ENCODE measurements at regions not wholly inside any gene's neighbourhood (a gene's known extent, or its start where the extent isn't known, plus 50 kb on each side); places are given as distances from the start of the nearest gene placed in this dataset.

DNA sequence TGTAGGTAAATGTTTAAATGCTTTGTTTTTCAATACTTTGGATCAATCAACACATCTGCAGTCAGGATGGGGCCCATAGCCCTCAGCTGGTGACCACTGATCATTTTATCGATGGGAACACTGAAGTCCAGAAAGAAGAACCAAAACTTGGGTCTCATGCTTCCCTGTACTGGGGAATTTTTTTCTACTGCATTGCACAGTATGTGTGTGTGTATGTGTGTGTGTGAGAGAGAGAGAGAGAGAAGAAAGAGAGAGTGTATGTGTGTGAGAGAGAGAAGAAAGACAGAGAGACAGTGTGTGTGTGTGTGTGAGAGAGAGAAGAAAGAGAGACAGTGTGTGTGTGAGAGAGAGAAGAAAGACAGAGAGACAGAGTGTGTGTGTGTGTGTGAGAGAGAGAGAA lies 202.9 kb upstream of the MSX2 start:
- TF ChIP-seq, protein P1, sequence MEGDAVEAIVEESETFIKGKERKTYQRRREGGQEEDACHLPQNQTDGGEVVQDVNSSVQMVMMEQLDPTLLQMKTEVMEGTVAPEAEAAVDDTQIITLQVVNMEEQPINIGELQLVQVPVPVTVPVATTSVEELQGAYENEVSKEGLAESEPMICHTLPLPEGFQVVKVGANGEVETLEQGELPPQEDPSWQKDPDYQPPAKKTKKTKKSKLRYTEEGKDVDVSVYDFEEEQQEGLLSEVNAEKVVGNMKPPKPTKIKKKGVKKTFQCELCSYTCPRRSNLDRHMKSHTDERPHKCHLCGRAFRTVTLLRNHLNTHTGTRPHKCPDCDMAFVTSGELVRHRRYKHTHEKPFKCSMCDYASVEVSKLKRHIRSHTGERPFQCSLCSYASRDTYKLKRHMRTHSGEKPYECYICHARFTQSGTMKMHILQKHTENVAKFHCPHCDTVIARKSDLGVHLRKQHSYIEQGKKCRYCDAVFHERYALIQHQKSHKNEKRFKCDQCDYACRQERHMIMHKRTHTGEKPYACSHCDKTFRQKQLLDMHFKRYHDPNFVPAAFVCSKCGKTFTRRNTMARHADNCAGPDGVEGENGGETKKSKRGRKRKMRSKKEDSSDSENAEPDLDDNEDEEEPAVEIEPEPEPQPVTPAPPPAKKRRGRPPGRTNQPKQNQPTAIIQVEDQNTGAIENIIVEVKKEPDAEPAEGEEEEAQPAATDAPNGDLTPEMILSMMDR (IDR thresholded peaks at IDR 0.05 in 4 of 5, conservative IDR thresholded peaks at IDR 0.05 in 1 of 5), result no peak
- no peak for TF ChIP-seq POLR2A (IDR thresholded peaks at IDR 0.05)

Measured in gastrocnemius medialis (tissue), 4 donors.